Epithelial cell of esophagus (primary cell): ENCODE measurements at regions not wholly inside any gene's neighbourhood (a gene's known extent, or its start where the extent isn't known, plus 50 kb on each side); places are given as distances from the start of the nearest gene placed in this dataset.

Experiments
- DNase-seq: peaks from one replicate; pipeline ENCODE4 v3.0.0; 2010; ENCODE audit warnings: low read depth
- H3K4me3 ChIP-seq: 2 replicates; pipeline ENCODE4 v1.5.1; 2011; ENCODE audit warnings: mild to moderate bottlenecking, low read length, control low read depth
- CTCF ChIP-seq: IDR thresholded peaks from 2 replicates; pipeline ENCODE4 v1.5.1; 2011; ENCODE audit warnings: low read depth, mild to moderate bottlenecking, low read length, control low read depth, inconsistent platforms; ENCODE audit not compliant: insufficient read depth; ENCODE audit errors: missing control alignments

- TF ChIP-seq CTCF = no peak
- no peak overlapping the region for H3K4me3 ChIP-seq
- no peak for DNase-seq
Observed at GRCh38 chr5:3375586-3376311, 219.9 kb upstream of the IRX1 start.

- H3K4me3 ChIP-seq = no peak overlapping the region
- DNase-seq = no peak
- TF ChIP-seq CTCF = no peak
Observed at GRCh38 chr5:3373391-3373790, 222.2 kb upstream of the IRX1 start.

DNA sequence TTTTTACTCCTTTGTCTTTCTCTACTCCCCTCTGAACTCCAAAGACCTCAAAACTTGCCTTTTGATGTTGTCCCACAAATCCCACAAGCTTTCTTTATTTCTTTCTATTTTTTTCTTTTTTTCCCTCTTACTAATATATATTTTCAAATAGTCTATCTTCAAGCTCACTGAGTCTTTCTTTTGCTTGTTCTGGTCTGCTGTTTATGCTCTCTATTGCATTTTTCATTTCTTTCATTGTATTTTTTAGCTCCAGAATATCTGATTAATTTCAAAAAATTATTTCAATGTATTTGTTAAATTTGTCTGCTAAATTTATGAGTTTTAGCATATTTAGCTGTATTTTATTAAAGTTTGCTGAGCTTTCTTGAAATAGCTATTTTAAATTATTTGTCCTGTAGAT, 223.3 kb upstream of the IRX1 start:
- no peak for DNase-seq
- TF ChIP-seq CTCF = no peak
- H3K4me3 ChIP-seq = no peak overlapping the region

- no peak for TF ChIP-seq CTCF
- DNase-seq = no peak
- H3K4me3 ChIP-seq = no peak overlapping the region
Observed at GRCh38 chr5:3365501-3366215, 230.0 kb upstream of the IRX1 start.

DNA sequence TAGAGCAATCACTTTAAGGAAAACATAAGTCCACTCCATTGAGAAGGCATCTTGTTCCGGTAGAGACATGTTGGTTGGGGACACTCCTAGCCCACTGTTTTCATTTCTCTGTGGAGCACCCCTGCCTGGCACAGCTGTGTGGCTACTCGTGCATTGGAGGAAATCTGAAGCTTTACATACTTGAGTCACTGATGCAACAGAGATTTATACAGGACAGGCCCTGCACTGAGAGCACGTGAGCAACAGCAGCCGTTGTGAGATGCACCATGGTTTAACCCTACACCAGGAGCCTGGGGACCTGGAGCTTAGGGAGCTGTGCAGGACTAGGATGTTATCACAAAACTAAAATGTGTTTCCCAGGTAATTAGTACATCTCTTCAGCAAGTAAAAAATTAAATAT, 230.7 kb upstream of the IRX1 start:
- no peak overlapping the region for H3K4me3 ChIP-seq
- TF ChIP-seq CTCF = no peak
- no peak for DNase-seq

DNA sequence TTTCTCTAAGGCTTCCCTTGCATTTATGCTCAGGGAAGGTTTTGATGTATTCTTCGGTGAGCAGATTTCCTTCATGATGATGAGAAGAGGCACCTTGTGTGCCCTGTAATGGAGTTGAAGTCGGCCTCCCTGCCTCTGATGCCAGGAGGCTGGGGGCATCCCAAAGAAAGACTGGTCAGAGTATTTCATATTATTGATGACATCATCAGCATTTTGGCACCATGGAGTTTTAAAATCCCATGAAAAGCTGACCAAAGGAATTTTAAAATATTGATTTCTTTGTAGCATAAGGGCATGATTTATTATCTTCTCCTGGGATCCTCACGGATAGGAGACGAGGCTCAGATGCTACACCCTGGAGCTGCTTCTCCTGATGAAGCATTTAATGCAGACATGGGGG, 231.2 kb upstream of the IRX1 start:
- H3K4me3 ChIP-seq = no peak overlapping the region
- DNase-seq = no peak
- no peak for TF ChIP-seq CTCF

DNA sequence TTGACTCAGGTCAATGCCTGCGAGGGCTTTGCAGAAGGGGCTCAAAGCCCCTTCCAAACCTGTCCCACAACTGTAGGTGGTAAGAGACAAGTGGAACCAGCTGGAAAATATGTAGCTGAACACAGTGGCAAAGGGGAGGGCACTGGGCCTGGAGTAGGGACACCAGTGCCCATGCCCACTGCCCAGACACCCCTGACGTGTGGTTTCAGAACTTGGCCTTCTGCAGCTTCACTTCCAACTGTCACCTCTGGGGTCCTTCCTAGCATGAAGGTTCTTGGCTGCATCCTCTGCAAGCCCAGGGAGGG, 233.1 kb upstream of the IRX1 start:
- no peak for DNase-seq

More for the DNA sequence above, 233.1 kb upstream of the IRX1 start:
- no peak overlapping the region for H3K4me3 ChIP-seq
- no peak for TF ChIP-seq CTCF
